H7 (cell line): ENCODE measurements at regions not wholly inside any gene's neighbourhood (a gene's known extent, or its start where the extent isn't known, plus 50 kb on each side); places are given as distances from the start of the nearest gene placed in this dataset.
A peak's percentile ranks its signal among the peaks of the same experiment; 100 is the strongest.
"Not testable (repeated sequence)": the region's sequence is repeated elsewhere in the genome, so short reads cannot be mapped to it uniquely, and the experiment has no call there.

Experiments used
- DNase-seq: peaks from one replicate; pipeline ENCODE4 v3.0.0; 2012
- H3K27me3 ChIP-seq: 2 replicates; pipeline ENCODE4 v1.6.0; 2011; ENCODE audit warnings: mild to moderate bottlenecking, low read length; ENCODE audit not compliant: control insufficient read depth, insufficient read depth
- H3K36me3 ChIP-seq: replicated peaks from 2 replicates; pipeline ENCODE4 v1.5.1; 2011; ENCODE audit warnings: low read length; ENCODE audit not compliant: control insufficient read depth, insufficient read depth
- H3K4me3 ChIP-seq: 2 replicates; pipeline ENCODE4 v1.5.1; 2011; ENCODE audit warnings: low read depth, mild to moderate bottlenecking, control low read depth, low read length, moderate library complexity; ENCODE audit not compliant: insufficient read depth

GRCh38 chr6:122859676-122860075 lies 70.6 kb downstream of the SMPDL3A start:
- Histone ChIP-seq H3K36me3 (no peaks in the 10 kb centered on the region), H3K27me3 (no peaks in the 10 kb centered on the region; the same call in 1 of the 2 replicates), H3K4me3 (no peak overlapping the region)
- DNase-seq: no peak

GRCh38 chr6:122861594-122861993 lies 72.5 kb downstream of the SMPDL3A start:
- Histone ChIP-seq H3K36me3 (no peaks in the 10 kb centered on the region), H3K27me3 (no peaks in the 10 kb centered on the region; the same call in 1 of the 2 replicates), H3K4me3 (no peak overlapping the region)
- DNase-seq: peak; percentile 13

GRCh38 chr6:122868137-122868536 lies 79.1 kb downstream of the SMPDL3A start:
- Histone ChIP-seq H3K4me3 (no peak overlapping the region), H3K36me3 (no peaks in the 10 kb centered on the region), H3K27me3 (no peaks in the 10 kb centered on the region)
- DNase-seq: no peak

GRCh38 chr6:122869437-122870024 lies 80.5 kb downstream of the SMPDL3A start:
- Histone ChIP-seq H3K4me3 (no peak overlapping the region), H3K27me3 (no peaks in the 10 kb centered on the region), H3K36me3 (no peaks in the 10 kb centered on the region)
- DNase-seq: peak; percentile 66

GRCh38 chr6:122871079-122871478 lies 82.0 kb downstream of the SMPDL3A start:
- H3K27me3 ChIP-seq: no peaks in the 10 kb centered on the region
- no peak overlapping the region for H3K4me3 ChIP-seq
- no peak for DNase-seq
- no peaks in the 10 kb centered on the region for H3K36me3 ChIP-seq

- no peak for DNase-seq
- Histone ChIP-seq H3K4me3 (no peak overlapping the region), H3K27me3 (no peaks in the 10 kb centered on the region), H3K36me3 (no peaks in the 10 kb centered on the region)
Observed at GRCh38 chr6:122872311-122872710, 83.3 kb downstream of the SMPDL3A start.

GRCh38 chr6:122877302-122877701 lies 88.2 kb downstream of the SMPDL3A start:
- H3K4me3 ChIP-seq: no peak overlapping the region
- no peaks in the 10 kb centered on the region for H3K27me3 ChIP-seq
- no peak for DNase-seq
- no peaks in the 10 kb centered on the region for H3K36me3 ChIP-seq

GRCh38 chr6:122878796-122879195 lies 89.7 kb downstream of the SMPDL3A start:
- no peak for DNase-seq
- no peak overlapping the region for H3K4me3 ChIP-seq
- H3K36me3 ChIP-seq: no peaks in the 10 kb centered on the region
- no peaks in the 10 kb centered on the region for H3K27me3 ChIP-seq

- no peak overlapping the region for H3K4me3 ChIP-seq
- no peaks in the 10 kb centered on the region for H3K27me3 ChIP-seq
- no peak for DNase-seq
- no peaks in the 10 kb centered on the region for H3K36me3 ChIP-seq
Observed at GRCh38 chr6:122886481-122886880, 97.4 kb downstream of the SMPDL3A start.

- no peak for DNase-seq
- H3K4me3 ChIP-seq: no peak overlapping the region
- no peaks in the 10 kb centered on the region for H3K27me3 ChIP-seq
- no peaks in the 10 kb centered on the region for H3K36me3 ChIP-seq
Observed at GRCh38 chr6:122887941-122888340, 98.9 kb downstream of the SMPDL3A start.

GRCh38 chr6:122888680-122889079 lies 99.6 kb downstream of the SMPDL3A start:
- not testable (repeated sequence) for H3K36me3 ChIP-seq, H3K27me3 ChIP-seq, H3K4me3 ChIP-seq, DNase-seq

GRCh38 chr6:122890250-122890649 lies 101.2 kb downstream of the SMPDL3A start:
- no peak overlapping the region for H3K4me3 ChIP-seq
- H3K36me3 ChIP-seq: no peaks in the 10 kb centered on the region
- DNase-seq: no peak
- H3K27me3 ChIP-seq: no peaks in the 10 kb centered on the region

GRCh38 chr6:122894791-122895190 lies 101.2 kb upstream of the CLVS2 start:
- no peak overlapping the region for H3K4me3 ChIP-seq
- DNase-seq: no peak

GRCh38 chr6:122902326-122902725 lies 93.7 kb upstream of the CLVS2 start:
- Histone ChIP-seq H3K27me3 (no peaks in the 10 kb centered on the region), H3K36me3 (no peaks in the 10 kb centered on the region), H3K4me3 (no peak overlapping the region)
- no peak for DNase-seq

More at GRCh38 chr6:122894791-122895190, 101.2 kb upstream of the CLVS2 start:
- Histone ChIP-seq H3K36me3 (no peaks in the 10 kb centered on the region), H3K27me3 (no peaks in the 10 kb centered on the region)

- no peaks in the 10 kb centered on the region for H3K36me3 ChIP-seq
- no peak for DNase-seq
Observed at GRCh38 chr6:122903266-122903915, 92.6 kb upstream of the CLVS2 start.

More at GRCh38 chr6:122903266-122903915, 92.6 kb upstream of the CLVS2 start:
- no peak overlapping the region for H3K4me3 ChIP-seq
- no peaks in the 10 kb centered on the region for H3K27me3 ChIP-seq
